ENCODE measurements at regions not wholly inside any gene's neighbourhood (a gene's known extent, or its start where the extent isn't known, plus 50 kb on each side); places are given as distances from the start of the nearest gene placed in this dataset.

GRCh38 chr16:77613095-77613494, 109.2 kb upstream of the NUDT7 start:
- no peak for TF ChIP-seq CTCF (IDR thresholded peaks at IDR 0.05)
- no peak for TF ChIP-seq EP300 (IDR thresholded peaks at IDR 0.05)

All from stomach (tissue), 4 donors.